GM18508 (cell line): ENCODE measurements at regions not wholly inside any gene's neighbourhood (a gene's known extent, or its start where the extent isn't known, plus 50 kb on each side); places are given as distances from the start of the nearest gene placed in this dataset.

ENCODE experiments used
- ATAC-seq: cut with Tn5 transposase; IDR thresholded peaks from one replicate; pipeline ENCODE4 v1.9.1; 2021; ENCODE audit warnings: moderate number of reproducible peaks; ENCODE audit not compliant: insufficient read depth, unreplicated experiment

- ATAC-seq: no peak
Observed at GRCh38 chr4:167290678-167291077, 56.4 kb upstream of the SPOCK3 start.

GRCh38 chr4:167308876-167309275, 74.6 kb upstream of the SPOCK3 start:
- ATAC-seq: no peak

GRCh38 chr4:167321299-167321698, 87.0 kb upstream of the SPOCK3 start:
- no peak for ATAC-seq

GRCh38 chr4:167339781-167340180, 105.5 kb upstream of the SPOCK3 start:
- no peak for ATAC-seq

- no peak for ATAC-seq
Observed at GRCh38 chr4:167359711-167360110, 125.4 kb upstream of the SPOCK3 start.

GRCh38 chr4:167379076-167379835, 145.0 kb upstream of the SPOCK3 start:
- ATAC-seq: no peak

GRCh38 chr4:167380964-167381363, 146.7 kb upstream of the SPOCK3 start:
- no peak for ATAC-seq

GRCh38 chr4:167383291-167383690, 149.0 kb upstream of the SPOCK3 start:
- no peak for ATAC-seq

GRCh38 chr4:167397586-167397985, 163.3 kb upstream of the SPOCK3 start:
- ATAC-seq: no peak

- ATAC-seq: no peak
Observed at GRCh38 chr4:167399201-167399600, 164.9 kb upstream of the SPOCK3 start.

- ATAC-seq: no peak
Observed at GRCh38 chr4:167406181-167406580, 171.9 kb upstream of the SPOCK3 start.

GRCh38 chr4:167415461-167415860, 181.2 kb upstream of the SPOCK3 start:
- ATAC-seq: no peak

GRCh38 chr4:167419468-167420140, 185.3 kb upstream of the SPOCK3 start:
- ATAC-seq: no peak

- ATAC-seq: no peak
Observed at GRCh38 chr4:167421201-167421600, 186.9 kb upstream of the SPOCK3 start.

GRCh38 chr4:167424341-167425256, 190.3 kb upstream of the SPOCK3 start:
- ATAC-seq: no peak

- ATAC-seq: no peak
Observed at GRCh38 chr4:167428156-167428555, 193.9 kb upstream of the SPOCK3 start.

GRCh38 chr4:167431371-167431770, 197.1 kb upstream of the SPOCK3 start:
- ATAC-seq: no peak

GRCh38 chr4:167435786-167436185, 201.5 kb upstream of the SPOCK3 start:
- no peak for ATAC-seq

- no peak for ATAC-seq
Observed at GRCh38 chr4:167443841-167444240, 209.5 kb upstream of the SPOCK3 start.

GRCh38 chr4:167452922-167453430, 218.7 kb upstream of the SPOCK3 start:
- ATAC-seq: no peak

- no peak for ATAC-seq
Observed at GRCh38 chr4:167456619-167457018, 222.3 kb upstream of the SPOCK3 start.
